Midbrain (tissue), 1 donor: ENCODE measurements at regions not wholly inside any gene's neighbourhood (a gene's known extent, or its start where the extent isn't known, plus 50 kb on each side); places are given as distances from the start of the nearest gene placed in this dataset.

Experiments used
- DNase-seq: peaks from one replicate; lab custom pipeline; 2025; lab: John Stamatoyannopoulos, UW

- DNase-seq: no peak
Measured at GRCh38 chr6:170160628-170161611, 130.0 kb downstream of the DLL1 start.

GRCh38 chr6:170160031-170160627 is 130.7 kb downstream of the DLL1 start:
- DNase-seq: no peak

- no peak for DNase-seq
Measured at GRCh38 chr6:170159022-170159965, 131.6 kb downstream of the DLL1 start.

GRCh38 chr6:170158296-170159021 is 132.4 kb downstream of the DLL1 start:
- no peak for DNase-seq

GRCh38 chr6:170157567-170158218 is 133.2 kb downstream of the DLL1 start:
- DNase-seq: no peak

GRCh38 chr6:170156448-170157375 is 134.2 kb downstream of the DLL1 start:
- no peak for DNase-seq

- DNase-seq: no peak
Measured at GRCh38 chr6:170155464-170156196, 135.2 kb downstream of the DLL1 start.

- DNase-seq: no peak
Measured at GRCh38 chr6:170153436-170154319, 137.2 kb downstream of the DLL1 start.

- no peak for DNase-seq
Measured at GRCh38 chr6:170152989-170153388, 137.9 kb downstream of the DLL1 start.

- peak; percentile 67 for DNase-seq
Measured at GRCh38 chr6:170152124-170152926, 138.6 kb downstream of the DLL1 start.

- no peak for DNase-seq
Measured at GRCh38 chr6:170151804-170152123, 139.1 kb downstream of the DLL1 start.

GRCh38 chr6:170151321-170151771 is 139.5 kb downstream of the DLL1 start:
- no peak for DNase-seq

- no peak for DNase-seq
Measured at GRCh38 chr6:170150590-170150945, 140.3 kb downstream of the DLL1 start.

GRCh38 chr6:170149681-170150589 is 140.9 kb downstream of the DLL1 start:
- no peak for DNase-seq

GRCh38 chr6:170148709-170149470 is 142.0 kb downstream of the DLL1 start:
- DNase-seq: no peak
